Keratinocyte (primary cell): ENCODE measurements at regions not wholly inside any gene's neighbourhood (a gene's known extent, or its start where the extent isn't known, plus 50 kb on each side); places are given as distances from the start of the nearest gene placed in this dataset.
"Not testable (repeated sequence)": the region's sequence is repeated elsewhere in the genome, so short reads cannot be mapped to it uniquely, and the experiment has no call there.

Source experiments
- DNase-seq: peaks from one replicate; pipeline ENCODE4 v3.0.0-alpha.2; 2011; ENCODE audit warnings: low read depth, missing footprints, low spot score
- FAIRE-seq: peaks from 2 replicates; lab custom pipeline; 2011; peaks lifted over from hg19 to GRCh38; lab: Jason Lieb, UNC
- H2AFZ ChIP-seq: 2 replicates; pipeline ENCODE4 v1.6.0; 2012; ENCODE audit warnings: low read length, control low read depth, inconsistent platforms; ENCODE audit not compliant: control insufficient read depth
- H3K27ac ChIP-seq: 2 replicates; pipeline ENCODE4 v1.5.1; 2011; ENCODE audit warnings: low read length; ENCODE audit not compliant: control insufficient read depth, insufficient read depth
- H3K27me3 ChIP-seq: 3 replicates; pipeline ENCODE4 v1.6.0; 2011; ENCODE audit warnings: low read length; ENCODE audit not compliant: control insufficient read depth, insufficient read depth; ENCODE audit errors: extremely low read depth
- H3K36me3 ChIP-seq, 2 experiments: 2 replicates in 1 of 2; 3 replicates in 1 of 2; pipeline ENCODE4 v1.5.1; 2011; ENCODE audit warnings: low read length in 2 of 2, mild to moderate bottlenecking in 1 of 2; ENCODE audit not compliant: control insufficient read depth in 2 of 2, insufficient read depth in 2 of 2; ENCODE audit errors: extremely low read depth in 1 of 2
- H3K4me1 ChIP-seq: 3 replicates; pipeline ENCODE4 v1.5.1; 2011; ENCODE audit warnings: low read length; ENCODE audit not compliant: control insufficient read depth, insufficient read depth; ENCODE audit errors: extremely low read depth
- H3K4me2 ChIP-seq: 3 replicates; pipeline ENCODE4 v1.6.0; 2011; ENCODE audit warnings: low read depth, low read length; ENCODE audit not compliant: control insufficient read depth, insufficient read depth; ENCODE audit errors: extremely low read depth
- H3K4me3 ChIP-seq, 3 experiments: fragments of 200-600 bp in 1 of 3; sonication (generic) in 1 of 3; 2 replicates in 2 of 3; 3 replicates in 1 of 3; pipeline ENCODE4 v1.5.1; 2011 to 2016; ENCODE audit warnings: low read length in 3 of 3, mild to moderate bottlenecking in 3 of 3, control low read depth in 2 of 3, inconsistent platforms in 1 of 3, low read depth in 1 of 3, mixed read lengths in 1 of 3, mixed run types in 1 of 3, moderate library complexity in 1 of 3; ENCODE audit not compliant: control insufficient read depth in 2 of 3, insufficient read depth in 2 of 3; ENCODE audit errors: extremely low read depth in 1 of 3
- H3K79me2 ChIP-seq: 2 replicates; pipeline ENCODE4 v1.6.0; 2012; ENCODE audit warnings: low read length; ENCODE audit not compliant: control insufficient read depth, insufficient read depth
- H3K9ac ChIP-seq: 3 replicates; pipeline ENCODE4 v1.6.0; 2011; ENCODE audit warnings: low read length; ENCODE audit not compliant: control insufficient read depth, insufficient read depth; ENCODE audit errors: extremely low read depth
- H3K9me1 ChIP-seq: 3 replicates; pipeline ENCODE4 v1.6.0; 2011; ENCODE audit warnings: low read length; ENCODE audit not compliant: control insufficient read depth, insufficient read depth; ENCODE audit errors: extremely low read depth
- H3K9me3 ChIP-seq: 2 replicates; pipeline ENCODE4 v1.5.1; 2012; ENCODE audit warnings: low read depth, low read length; ENCODE audit not compliant: control insufficient read depth
- H4K20me1 ChIP-seq: 3 replicates; pipeline ENCODE4 v1.6.0; 2011; ENCODE audit warnings: low read length; ENCODE audit not compliant: control insufficient read depth, insufficient read depth; ENCODE audit errors: extremely low read depth
- EZH2 ChIP-seq: IDR thresholded peaks from one replicate; pipeline ENCODE4 v1.6.1; 2012; ENCODE audit warnings: inconsistent platforms, mild to moderate bottlenecking, low read length, moderate library complexity
- dilution Hi-C: fragments of 300-500 bp; cut with MboI; formaldehyde crosslinking; loops from one replicate; pipeline ENCODE4 v1.7.0; 2020; ENCODE audit warnings: low sequenced_read_pairs; ENCODE audit not compliant: extremely low pct_ligation_motif_present
- TF ChIP-seq, protein P1 (sequence below), 3 experiments: IDR thresholded peaks in 1 of 3; conservative IDR thresholded peaks in 1 of 3; optimal IDR thresholded peaks in 1 of 3; 2 replicates in 2 of 3; 3 replicates in 1 of 3; pipeline versions ENCODE3 to v1.5.1; 2011; ENCODE audit warnings: low read length in 3 of 3, mild to moderate bottlenecking in 3 of 3, moderate library complexity in 2 of 3, control low read depth in 1 of 3, inconsistent platforms in 1 of 3; ENCODE audit not compliant: insufficient read depth in 2 of 3; ENCODE audit errors: extremely low read depth in 1 of 3

- Histone ChIP-seq H3K9me3 (no peaks in the 10 kb centered on the region), H3K36me3 (no peaks in the 10 kb centered on the region), H3K27ac (no peak overlapping the region), H2AFZ (no peak overlapping the region), H3K4me2 (no peak overlapping the region), H3K27me3 (no peaks in the 10 kb centered on the region), H3K4me1 (no peaks in the 10 kb centered on the region), H4K20me1 (no peaks in the 10 kb centered on the region), H3K79me2 (no peaks in the 10 kb centered on the region), H3K9ac (no peak overlapping the region), H3K4me3 (no peak overlapping the region), H3K9me1 (no peaks in the 10 kb centered on the region)
- FAIRE-seq (no peak), DNase-seq (no peak)
- TF ChIP-seq, protein P1, sequence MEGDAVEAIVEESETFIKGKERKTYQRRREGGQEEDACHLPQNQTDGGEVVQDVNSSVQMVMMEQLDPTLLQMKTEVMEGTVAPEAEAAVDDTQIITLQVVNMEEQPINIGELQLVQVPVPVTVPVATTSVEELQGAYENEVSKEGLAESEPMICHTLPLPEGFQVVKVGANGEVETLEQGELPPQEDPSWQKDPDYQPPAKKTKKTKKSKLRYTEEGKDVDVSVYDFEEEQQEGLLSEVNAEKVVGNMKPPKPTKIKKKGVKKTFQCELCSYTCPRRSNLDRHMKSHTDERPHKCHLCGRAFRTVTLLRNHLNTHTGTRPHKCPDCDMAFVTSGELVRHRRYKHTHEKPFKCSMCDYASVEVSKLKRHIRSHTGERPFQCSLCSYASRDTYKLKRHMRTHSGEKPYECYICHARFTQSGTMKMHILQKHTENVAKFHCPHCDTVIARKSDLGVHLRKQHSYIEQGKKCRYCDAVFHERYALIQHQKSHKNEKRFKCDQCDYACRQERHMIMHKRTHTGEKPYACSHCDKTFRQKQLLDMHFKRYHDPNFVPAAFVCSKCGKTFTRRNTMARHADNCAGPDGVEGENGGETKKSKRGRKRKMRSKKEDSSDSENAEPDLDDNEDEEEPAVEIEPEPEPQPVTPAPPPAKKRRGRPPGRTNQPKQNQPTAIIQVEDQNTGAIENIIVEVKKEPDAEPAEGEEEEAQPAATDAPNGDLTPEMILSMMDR (optimal IDR thresholded peaks at IDR 0.05 in 1 of 3, IDR thresholded peaks at IDR 0.05 in 1 of 3, conservative IDR thresholded peaks at IDR 0.05 in 1 of 3; ENCODE audit: extremely low read depth in 1 of 3, insufficient read depth in 2 of 3, low read length in 3 of 3), result no peak
- no peak for TF ChIP-seq EZH2
- dilution Hi-C loops, result no loop called here
These were observed 236.1 kb downstream of the FBXO8 start for GRCh38 chr4:174047363-174047762.

- H4K20me1 ChIP-seq, H3K9me3 ChIP-seq, H3K27me3 ChIP-seq, H2AFZ ChIP-seq, H3K4me1 ChIP-seq, H3K79me2 ChIP-seq, dilution Hi-C loops, FAIRE-seq, H3K27ac ChIP-seq, H3K36me3 ChIP-seq, H3K9me1 ChIP-seq, H3K4me2 ChIP-seq, H3K4me3 ChIP-seq, DNase-seq, H3K9ac ChIP-seq: not testable (repeated sequence)
These were observed 237.6 kb downstream of the FBXO8 start for GRCh38 chr4:174045829-174046228.

GRCh38 chr4:174045381-174045780 lies 238.1 kb downstream of the FBXO8 start:
- no peaks in the 10 kb centered on the region for H3K27me3 ChIP-seq
- H3K27ac ChIP-seq, result no peak overlapping the region
- no peak overlapping the region for H2AFZ ChIP-seq
- H3K79me2 ChIP-seq, result no peaks in the 10 kb centered on the region
- H3K36me3 ChIP-seq, result no peaks in the 10 kb centered on the region
- dilution Hi-C loops, result no loop called here
- no peak for FAIRE-seq
- no peak for DNase-seq
- no peaks in the 10 kb centered on the region for H4K20me1 ChIP-seq
- H3K9me1 ChIP-seq, result no peaks in the 10 kb centered on the region
- no peaks in the 10 kb centered on the region for H3K4me1 ChIP-seq
- H3K9ac ChIP-seq, result no peak overlapping the region
- no peaks in the 10 kb centered on the region for H3K9me3 ChIP-seq
- H3K4me2 ChIP-seq, result no peak overlapping the region
- H3K4me3 ChIP-seq, result no peak overlapping the region
- TF ChIP-seq, protein P1 (optimal IDR thresholded peaks at IDR 0.05 in 1 of 3, IDR thresholded peaks at IDR 0.05 in 1 of 3, conservative IDR thresholded peaks at IDR 0.05 in 1 of 3; ENCODE audit: extremely low read depth in 1 of 3, insufficient read depth in 2 of 3, low read length in 3 of 3), result no peak
- TF ChIP-seq EZH2, result no peak
